ENCODE measurements at regions not wholly inside any gene's neighbourhood (a gene's known extent, or its start where the extent isn't known, plus 50 kb on each side); places are given as distances from the start of the nearest gene placed in this dataset.

DNA sequence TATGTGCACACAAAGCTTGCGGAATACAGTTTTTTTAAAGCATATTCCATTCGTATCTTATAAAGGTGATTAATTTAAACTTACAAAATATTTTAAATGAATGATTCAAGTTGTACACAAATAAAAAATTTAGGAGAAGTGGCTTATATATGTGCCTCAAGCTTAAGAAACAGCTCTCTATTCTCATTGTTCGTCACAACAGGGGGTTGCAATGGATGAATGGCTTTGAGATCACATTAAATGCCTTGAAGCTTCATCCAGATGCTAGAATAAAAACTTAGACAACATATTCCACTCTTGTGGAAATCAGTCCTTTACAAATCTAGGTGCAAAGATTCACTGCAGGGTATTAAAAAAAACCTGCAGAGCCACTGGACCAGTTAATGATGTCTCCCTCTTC lies 303.9 kb upstream of the LRFN5 start:
- H4K20me1 ChIP-seq (ENCODE audit: insufficient read depth) = no peaks in the 10 kb centered on the region

DNA sequence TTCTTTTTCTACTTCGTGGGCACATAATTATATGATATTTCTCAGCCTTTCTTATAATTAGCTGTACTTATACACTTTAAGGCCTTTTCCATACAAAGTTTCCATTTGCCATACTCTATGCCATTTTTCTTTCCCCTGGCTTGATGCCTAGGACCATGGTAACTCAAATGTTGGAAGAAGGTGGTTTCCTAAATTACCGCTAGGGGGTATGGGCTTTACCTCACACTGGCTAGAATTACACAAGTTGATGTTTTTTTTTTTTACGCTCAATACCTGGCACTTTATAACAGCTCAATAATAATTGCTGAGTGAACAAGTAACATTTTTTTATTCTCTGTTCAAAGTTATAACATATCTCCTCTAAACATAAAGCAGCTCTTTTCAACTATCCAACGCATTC lies 306.8 kb upstream of the LRFN5 start:
- H3K4me2 ChIP-seq (ENCODE audit: low read length) = no peak overlapping the region
- H2AFZ ChIP-seq (ENCODE audit: low read depth, low read length) = no peak overlapping the region
- no peak overlapping the region for H3K9ac ChIP-seq (ENCODE audit: low read length)
- TF ChIP-seq, protein P1, sequence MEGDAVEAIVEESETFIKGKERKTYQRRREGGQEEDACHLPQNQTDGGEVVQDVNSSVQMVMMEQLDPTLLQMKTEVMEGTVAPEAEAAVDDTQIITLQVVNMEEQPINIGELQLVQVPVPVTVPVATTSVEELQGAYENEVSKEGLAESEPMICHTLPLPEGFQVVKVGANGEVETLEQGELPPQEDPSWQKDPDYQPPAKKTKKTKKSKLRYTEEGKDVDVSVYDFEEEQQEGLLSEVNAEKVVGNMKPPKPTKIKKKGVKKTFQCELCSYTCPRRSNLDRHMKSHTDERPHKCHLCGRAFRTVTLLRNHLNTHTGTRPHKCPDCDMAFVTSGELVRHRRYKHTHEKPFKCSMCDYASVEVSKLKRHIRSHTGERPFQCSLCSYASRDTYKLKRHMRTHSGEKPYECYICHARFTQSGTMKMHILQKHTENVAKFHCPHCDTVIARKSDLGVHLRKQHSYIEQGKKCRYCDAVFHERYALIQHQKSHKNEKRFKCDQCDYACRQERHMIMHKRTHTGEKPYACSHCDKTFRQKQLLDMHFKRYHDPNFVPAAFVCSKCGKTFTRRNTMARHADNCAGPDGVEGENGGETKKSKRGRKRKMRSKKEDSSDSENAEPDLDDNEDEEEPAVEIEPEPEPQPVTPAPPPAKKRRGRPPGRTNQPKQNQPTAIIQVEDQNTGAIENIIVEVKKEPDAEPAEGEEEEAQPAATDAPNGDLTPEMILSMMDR (IDR thresholded peaks at IDR 0.05; ENCODE audit: poor library complexity, severe bottlenecking) = no peak
- no peak for TF ChIP-seq SMC3 (conservative IDR thresholded peaks at IDR 0.05; ENCODE audit: poor library complexity)
- no peak for TF ChIP-seq POLR2AphosphoS5 (IDR thresholded peaks at IDR 0.05)
- TF ChIP-seq EZH2 (IDR thresholded peaks at IDR 0.05; ENCODE audit: borderline replicate concordance, insufficient read depth, low read length, poor library complexity, severe bottlenecking) = no peak
- TF ChIP-seq, protein P2, sequence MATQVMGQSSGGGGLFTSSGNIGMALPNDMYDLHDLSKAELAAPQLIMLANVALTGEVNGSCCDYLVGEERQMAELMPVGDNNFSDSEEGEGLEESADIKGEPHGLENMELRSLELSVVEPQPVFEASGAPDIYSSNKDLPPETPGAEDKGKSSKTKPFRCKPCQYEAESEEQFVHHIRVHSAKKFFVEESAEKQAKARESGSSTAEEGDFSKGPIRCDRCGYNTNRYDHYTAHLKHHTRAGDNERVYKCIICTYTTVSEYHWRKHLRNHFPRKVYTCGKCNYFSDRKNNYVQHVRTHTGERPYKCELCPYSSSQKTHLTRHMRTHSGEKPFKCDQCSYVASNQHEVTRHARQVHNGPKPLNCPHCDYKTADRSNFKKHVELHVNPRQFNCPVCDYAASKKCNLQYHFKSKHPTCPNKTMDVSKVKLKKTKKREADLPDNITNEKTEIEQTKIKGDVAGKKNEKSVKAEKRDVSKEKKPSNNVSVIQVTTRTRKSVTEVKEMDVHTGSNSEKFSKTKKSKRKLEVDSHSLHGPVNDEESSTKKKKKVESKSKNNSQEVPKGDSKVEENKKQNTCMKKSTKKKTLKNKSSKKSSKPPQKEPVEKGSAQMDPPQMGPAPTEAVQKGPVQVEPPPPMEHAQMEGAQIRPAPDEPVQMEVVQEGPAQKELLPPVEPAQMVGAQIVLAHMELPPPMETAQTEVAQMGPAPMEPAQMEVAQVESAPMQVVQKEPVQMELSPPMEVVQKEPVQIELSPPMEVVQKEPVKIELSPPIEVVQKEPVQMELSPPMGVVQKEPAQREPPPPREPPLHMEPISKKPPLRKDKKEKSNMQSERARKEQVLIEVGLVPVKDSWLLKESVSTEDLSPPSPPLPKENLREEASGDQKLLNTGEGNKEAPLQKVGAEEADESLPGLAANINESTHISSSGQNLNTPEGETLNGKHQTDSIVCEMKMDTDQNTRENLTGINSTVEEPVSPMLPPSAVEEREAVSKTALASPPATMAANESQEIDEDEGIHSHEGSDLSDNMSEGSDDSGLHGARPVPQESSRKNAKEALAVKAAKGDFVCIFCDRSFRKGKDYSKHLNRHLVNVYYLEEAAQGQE (IDR thresholded peaks at IDR 0.05; ENCODE audit: borderline replicate concordance) = no peak
- TF ChIP-seq EP300 (conservative IDR thresholded peaks at IDR 0.05; ENCODE audit: poor library complexity, severe bottlenecking) = no peak
- no peak for TF ChIP-seq RAD21 (conservative IDR thresholded peaks at IDR 0.05)
- no peak for TF ChIP-seq MXI1 (conservative IDR thresholded peaks at IDR 0.05; ENCODE audit: poor library complexity, severe bottlenecking)
- no peak for TF ChIP-seq TAF1 (IDR thresholded peaks at IDR 0.05; ENCODE audit: low read depth)
- H3K79me2 ChIP-seq (replicated peaks; ENCODE audit: insufficient read depth, low read length) = no peaks in the 10 kb centered on the region
- no peaks in the 10 kb centered on the region for H3K27me3 ChIP-seq (ENCODE audit: insufficient read depth, low read depth, low read length)
- no peaks in the 10 kb centered on the region for H3F3A ChIP-seq (ENCODE audit: insufficient read depth, low read length, poor library complexity, severe bottlenecking)
- H4K20me1 ChIP-seq (ENCODE audit: insufficient read depth) = no peaks in the 10 kb centered on the region
- no peak overlapping the region for H3K27ac ChIP-seq (ENCODE audit: low read length)
- no peak overlapping the region for H3K4me3 ChIP-seq (ENCODE audit: low read length)
- H3K9me2 ChIP-seq (ENCODE audit: insufficient read depth, low read length) = no peaks in the 10 kb centered on the region
- no peaks in the 10 kb centered on the region for H3K9me3 ChIP-seq (ENCODE audit: low read length)
- no peaks in the 10 kb centered on the region for H3K36me3 ChIP-seq (ENCODE audit: insufficient read depth, low read length)

More for the DNA sequence above, 303.9 kb upstream of the LRFN5 start:
- peak overlapping the region; percentile 15 for H3K4me2 ChIP-seq (ENCODE audit: low read length)
- H3K27ac ChIP-seq (ENCODE audit: low read length) = peak overlapping the region; percentile 33
- H2AFZ ChIP-seq (ENCODE audit: low read depth, low read length) = no peak overlapping the region
- H3K79me2 ChIP-seq (replicated peaks; ENCODE audit: insufficient read depth, low read length) = no peaks in the 10 kb centered on the region
- no peaks in the 10 kb centered on the region for H3K9me3 ChIP-seq (ENCODE audit: low read length)
- TF ChIP-seq EP300 (conservative IDR thresholded peaks at IDR 0.05; ENCODE audit: poor library complexity, severe bottlenecking) (no peak), SMC3 (conservative IDR thresholded peaks at IDR 0.05; ENCODE audit: poor library complexity) (no peak), TAF1 (IDR thresholded peaks at IDR 0.05; ENCODE audit: low read depth) (no peak), MXI1 (conservative IDR thresholded peaks at IDR 0.05; ENCODE audit: poor library complexity, severe bottlenecking) (no peak), EZH2 (IDR thresholded peaks at IDR 0.05; ENCODE audit: borderline replicate concordance, insufficient read depth, low read length, poor library complexity, severe bottlenecking) (no peak), POLR2AphosphoS5 (IDR thresholded peaks at IDR 0.05) (peak; percentile 21)
- TF ChIP-seq, protein P2 (IDR thresholded peaks at IDR 0.05; ENCODE audit: borderline replicate concordance) = no peak
- no peaks in the 10 kb centered on the region for H3K27me3 ChIP-seq (ENCODE audit: insufficient read depth, low read depth, low read length)
- H3K9me2 ChIP-seq (ENCODE audit: insufficient read depth, low read length) = no peaks in the 10 kb centered on the region
- no peaks in the 10 kb centered on the region for H3K36me3 ChIP-seq (ENCODE audit: insufficient read depth, low read length)
- H3K9ac ChIP-seq (ENCODE audit: low read length) = no peak overlapping the region
- no peaks in the 10 kb centered on the region for H3F3A ChIP-seq (ENCODE audit: insufficient read depth, low read length, poor library complexity, severe bottlenecking)
- H3K4me3 ChIP-seq (ENCODE audit: low read length) = no peak overlapping the region

Measured in neural cell (in vitro differentiated cells).